Keratinocyte (primary cell): ENCODE measurements at regions not wholly inside any gene's neighbourhood (a gene's known extent, or its start where the extent isn't known, plus 50 kb on each side); places are given as distances from the start of the nearest gene placed in this dataset.

Experiments used
- DNase-seq: peaks from one replicate; pipeline ENCODE4 v3.0.0-alpha.2; 2011; ENCODE audit warnings: low read depth, missing footprints, low spot score
- FAIRE-seq: peaks from 2 replicates; lab custom pipeline; 2011; peaks lifted over from hg19 to GRCh38; lab: Jason Lieb, UNC
- H2AFZ ChIP-seq: 2 replicates; pipeline ENCODE4 v1.6.0; 2012; ENCODE audit warnings: low read length, control low read depth, inconsistent platforms; ENCODE audit not compliant: control insufficient read depth
- H3K27ac ChIP-seq: 2 replicates; pipeline ENCODE4 v1.5.1; 2011; ENCODE audit warnings: low read length; ENCODE audit not compliant: control insufficient read depth, insufficient read depth
- H3K27me3 ChIP-seq: 3 replicates; pipeline ENCODE4 v1.6.0; 2011; ENCODE audit warnings: low read length; ENCODE audit not compliant: control insufficient read depth, insufficient read depth; ENCODE audit errors: extremely low read depth
- H3K36me3 ChIP-seq, 2 experiments: 2 replicates in 1 of 2; 3 replicates in 1 of 2; pipeline ENCODE4 v1.5.1; 2011; ENCODE audit warnings: low read length in 2 of 2, mild to moderate bottlenecking in 1 of 2; ENCODE audit not compliant: control insufficient read depth in 2 of 2, insufficient read depth in 2 of 2; ENCODE audit errors: extremely low read depth in 1 of 2
- H3K4me1 ChIP-seq: 3 replicates; pipeline ENCODE4 v1.5.1; 2011; ENCODE audit warnings: low read length; ENCODE audit not compliant: control insufficient read depth, insufficient read depth; ENCODE audit errors: extremely low read depth
- H3K4me2 ChIP-seq: 3 replicates; pipeline ENCODE4 v1.6.0; 2011; ENCODE audit warnings: low read depth, low read length; ENCODE audit not compliant: control insufficient read depth, insufficient read depth; ENCODE audit errors: extremely low read depth
- H3K4me3 ChIP-seq, 3 experiments: fragments of 200-600 bp in 1 of 3; sonication (generic) in 1 of 3; 2 replicates in 2 of 3; 3 replicates in 1 of 3; pipeline ENCODE4 v1.5.1; 2011 to 2016; ENCODE audit warnings: low read length in 3 of 3, mild to moderate bottlenecking in 3 of 3, control low read depth in 2 of 3, inconsistent platforms in 1 of 3, low read depth in 1 of 3, mixed read lengths in 1 of 3, mixed run types in 1 of 3, moderate library complexity in 1 of 3; ENCODE audit not compliant: control insufficient read depth in 2 of 3, insufficient read depth in 2 of 3; ENCODE audit errors: extremely low read depth in 1 of 3
- H3K79me2 ChIP-seq: 2 replicates; pipeline ENCODE4 v1.6.0; 2012; ENCODE audit warnings: low read length; ENCODE audit not compliant: control insufficient read depth, insufficient read depth
- H3K9ac ChIP-seq: 3 replicates; pipeline ENCODE4 v1.6.0; 2011; ENCODE audit warnings: low read length; ENCODE audit not compliant: control insufficient read depth, insufficient read depth; ENCODE audit errors: extremely low read depth
- H3K9me1 ChIP-seq: 3 replicates; pipeline ENCODE4 v1.6.0; 2011; ENCODE audit warnings: low read length; ENCODE audit not compliant: control insufficient read depth, insufficient read depth; ENCODE audit errors: extremely low read depth
- H3K9me3 ChIP-seq: 2 replicates; pipeline ENCODE4 v1.5.1; 2012; ENCODE audit warnings: low read depth, low read length; ENCODE audit not compliant: control insufficient read depth
- H4K20me1 ChIP-seq: 3 replicates; pipeline ENCODE4 v1.6.0; 2011; ENCODE audit warnings: low read length; ENCODE audit not compliant: control insufficient read depth, insufficient read depth; ENCODE audit errors: extremely low read depth
- CTCF ChIP-seq, 3 experiments: IDR thresholded peaks in 1 of 3; conservative IDR thresholded peaks in 1 of 3; optimal IDR thresholded peaks in 1 of 3; 2 replicates in 2 of 3; 3 replicates in 1 of 3; pipeline versions ENCODE3 to v1.5.1; 2011; ENCODE audit warnings: low read length in 3 of 3, mild to moderate bottlenecking in 3 of 3, moderate library complexity in 2 of 3, control low read depth in 1 of 3, inconsistent platforms in 1 of 3; ENCODE audit not compliant: insufficient read depth in 2 of 3; ENCODE audit errors: extremely low read depth in 1 of 3
- EZH2 ChIP-seq: IDR thresholded peaks from one replicate; pipeline ENCODE4 v1.6.1; 2012; ENCODE audit warnings: inconsistent platforms, mild to moderate bottlenecking, low read length, moderate library complexity
- dilution Hi-C: fragments of 300-500 bp; cut with MboI; formaldehyde crosslinking; loops from one replicate; pipeline ENCODE4 v1.7.0; 2020; ENCODE audit warnings: low sequenced_read_pairs; ENCODE audit not compliant: extremely low pct_ligation_motif_present

GRCh38 chr2:173823543-173823939 is 141.6 kb downstream of the SP3 start:
- DNase-seq (no peak), FAIRE-seq (no peak)
- dilution Hi-C loops = no loop called here
- no peak overlapping the region for H3K27ac ChIP-seq
- no peak overlapping the region for H3K4me2 ChIP-seq
- no peaks in the 10 kb centered on the region for H3K9me1 ChIP-seq
- H3K79me2 ChIP-seq = no peaks in the 10 kb centered on the region
- no peak overlapping the region for H3K4me3 ChIP-seq
- no peaks in the 10 kb centered on the region for H4K20me1 ChIP-seq
- no peak overlapping the region for H2AFZ ChIP-seq
- TF ChIP-seq CTCF (optimal IDR thresholded peaks at IDR 0.05 in 1 of 3, IDR thresholded peaks at IDR 0.05 in 1 of 3, conservative IDR thresholded peaks at IDR 0.05 in 1 of 3; ENCODE audit: extremely low read depth in 1 of 3, insufficient read depth in 2 of 3, low read length in 3 of 3) = no peak
- TF ChIP-seq EZH2 = no peak
- H3K4me1 ChIP-seq = peaks cover 5% of the 10 kb centered on the region
- H3K36me3 ChIP-seq = no peaks in the 10 kb centered on the region
- H3K27me3 ChIP-seq = peaks cover 9% of the 10 kb centered on the region
- no peaks in the 10 kb centered on the region for H3K9me3 ChIP-seq
- no peak overlapping the region for H3K9ac ChIP-seq

GRCh38 chr2:173828189-173829142 is 136.7 kb downstream of the SP3 start:
- H3K9me1 ChIP-seq = no peaks in the 10 kb centered on the region
- H3K4me3 ChIP-seq = no peak overlapping the region
- H3K4me2 ChIP-seq = peak overlapping the region; percentile 11
- no peaks in the 10 kb centered on the region for H3K9me3 ChIP-seq
- dilution Hi-C loops = no loop called here
- peaks cover 10% of the 10 kb centered on the region for H3K4me1 ChIP-seq
- FAIRE-seq = no peak
- no peak for DNase-seq
- no peaks in the 10 kb centered on the region for H4K20me1 ChIP-seq
- no peaks in the 10 kb centered on the region for H3K27me3 ChIP-seq
- H3K9ac ChIP-seq = no peak overlapping the region
- H2AFZ ChIP-seq = no peak overlapping the region
- TF ChIP-seq EZH2 = no peak
- no peak for TF ChIP-seq CTCF (optimal IDR thresholded peaks at IDR 0.05 in 1 of 3, IDR thresholded peaks at IDR 0.05 in 1 of 3, conservative IDR thresholded peaks at IDR 0.05 in 1 of 3; ENCODE audit: extremely low read depth in 1 of 3, insufficient read depth in 2 of 3, low read length in 3 of 3)
- no peaks in the 10 kb centered on the region for H3K79me2 ChIP-seq
- H3K27ac ChIP-seq = no peak overlapping the region
- no peaks in the 10 kb centered on the region for H3K36me3 ChIP-seq
